AG04450 (cell line): ENCODE measurements at regions not wholly inside any gene's neighbourhood (a gene's known extent, or its start where the extent isn't known, plus 50 kb on each side); places are given as distances from the start of the nearest gene placed in this dataset.

Experiments used
- CTCF ChIA-PET: fragments of 300-600, 350-600 bp; formaldehyde crosslinking; extraction: SDS; loops from one replicate; lab custom pipeline; 2022; ENCODE audit warnings: antibody characterized with exemption, inconsistent platforms; lab: Charles Lee
- POLR2A ChIA-PET: fragments of 350-600 bp; formaldehyde crosslinking; extraction: SDS; loops from one replicate; lab custom pipeline; 2021; ENCODE audit warnings: antibody characterized with exemption, inconsistent platforms; lab: Yijun Ruan, JAX
- DNase-seq: peaks from one replicate; pipeline ENCODE4 v3.0.0-alpha.2; 2011; ENCODE audit warnings: low read depth, low spot score
- H3K27ac ChIP-seq: one replicate; pipeline ENCODE4 v1.5.1; 2012; ENCODE audit warnings: low read depth, low read length, control low read depth
- H3K27me3 ChIP-seq: one replicate; pipeline ENCODE4 v1.6.0; 2012; ENCODE audit warnings: low read length; ENCODE audit not compliant: control insufficient read depth, insufficient read depth
- H3K4me3 ChIP-seq: 2 replicates; pipeline ENCODE4 v1.5.1; 2011; ENCODE audit warnings: mild to moderate bottlenecking, low read depth, low read length, control low read depth
- H3K9me3 ChIP-seq: 2 replicates; pipeline ENCODE4 v1.5.1; 2012; ENCODE audit warnings: low read length; ENCODE audit not compliant: control insufficient read depth, insufficient read depth
- CTCF ChIP-seq: IDR thresholded peaks from 2 replicates; pipeline ENCODE4 v1.5.1; 2011; ENCODE audit warnings: low read depth, low read length, control low read depth, inconsistent platforms

- H3K4me3 ChIP-seq = no peak overlapping the region
- ChIA-PET CTCF (no interaction called here), POLR2A (no interaction called here)
- no peaks in the 10 kb centered on the region for H3K27me3 ChIP-seq
- no peak for TF ChIP-seq CTCF
- no peak for DNase-seq
- no peak overlapping the region for H3K27ac ChIP-seq
- no peaks in the 10 kb centered on the region for H3K9me3 ChIP-seq
Measured at GRCh38 chr1:83515578-83516154, 483.3 kb downstream of the TTLL7 start.

GRCh38 chr1:83512373-83513193 is 486.3 kb downstream of the TTLL7 start:
- POLR2A ChIA-PET = no interaction called here

GRCh38 chr1:83511146-83511726 is 487.7 kb downstream of the TTLL7 start:
- Histone ChIP-seq H3K27me3 (no peaks in the 10 kb centered on the region), H3K9me3 (no peaks in the 10 kb centered on the region), H3K4me3 (no peak overlapping the region), H3K27ac (no peak overlapping the region)
- ChIA-PET POLR2A (no interaction called here), CTCF (no interaction called here)
- TF ChIP-seq CTCF = no peak
- DNase-seq = no peak

More at GRCh38 chr1:83512373-83513193, 486.3 kb downstream of the TTLL7 start:
- H3K27me3 ChIP-seq = no peaks in the 10 kb centered on the region
- TF ChIP-seq CTCF = no peak
- H3K27ac ChIP-seq = no peak overlapping the region
- no peak overlapping the region for H3K4me3 ChIP-seq
- no peak for DNase-seq
- no peaks in the 10 kb centered on the region for H3K9me3 ChIP-seq
- CTCF ChIA-PET = no interaction called here

GRCh38 chr1:83509301-83509781 is 489.6 kb downstream of the TTLL7 start:
- CTCF ChIA-PET = interaction anchor here (1.2 kb wide), 1 partner anchor 17 kb away, joined by 3 read pairs; no protein-coding TSS in a partner anchor
- H3K4me3 ChIP-seq = no peak overlapping the region
- TF ChIP-seq CTCF = no peak
- H3K27me3 ChIP-seq = no peaks in the 10 kb centered on the region
- no peak overlapping the region for H3K27ac ChIP-seq
- no peak for DNase-seq
- no peaks in the 10 kb centered on the region for H3K9me3 ChIP-seq
- POLR2A ChIA-PET = no interaction called here
